ENCODE measurements at regions not wholly inside any gene's neighbourhood (a gene's known extent, or its start where the extent isn't known, plus 50 kb on each side); places are given as distances from the start of the nearest gene placed in this dataset.

DNA sequence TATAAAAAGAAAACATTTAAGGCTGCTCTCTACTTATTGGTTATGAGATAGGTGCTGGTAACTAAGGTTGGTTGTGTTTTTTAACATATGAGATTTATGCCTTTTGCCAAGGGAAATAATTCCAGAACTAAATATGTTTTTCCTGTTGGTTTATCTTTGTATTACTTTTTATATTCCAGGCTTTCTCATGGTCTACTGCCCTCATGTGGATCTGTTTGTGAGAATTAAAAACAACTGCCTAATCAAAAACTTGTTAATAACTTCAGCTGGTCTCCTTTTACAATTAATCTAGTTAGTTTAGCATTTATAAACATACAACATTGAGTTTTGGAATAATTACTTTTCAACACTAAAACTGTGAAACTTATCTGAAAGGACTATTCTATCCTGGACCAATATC is 1208.3 kb downstream of the ADGRL3 start:
- intact Hi-C loops (cut with micrococcal nuclease; ENCODE audit: unreplicated experiment) (no loop called here), in situ Hi-C loops (cut with HindIII; ENCODE audit: extremely low pct_ligation_motif_present, low pct_unique_long_range_greater_than_20kb) (no loop called here)
- DNase-seq (ENCODE audit: low spot score): no peak
- H3K79me2 ChIP-seq (ENCODE audit: insufficient read depth, low read length): no peaks in the 10 kb centered on the region
- no peak for FAIRE-seq
- no peaks in the 10 kb centered on the region for H3K4me1 ChIP-seq (ENCODE audit: insufficient read depth, low read length)
- H3K27me3 ChIP-seq (ENCODE audit: control insufficient read depth in 1 of 2, insufficient read depth in 2 of 2, low read length in 2 of 2): no peaks in the 10 kb centered on the region
- H3K36me3 ChIP-seq (replicated peaks in 1 of 2; ENCODE audit: control insufficient read depth in 1 of 2, insufficient read depth in 2 of 2, low read length in 2 of 2): no peaks in the 10 kb centered on the region
- no peak overlapping the region for H3K27ac ChIP-seq (ENCODE audit: extremely low read length, insufficient read depth, low read length)
- H4K20me1 ChIP-seq (ENCODE audit: insufficient read depth, low read length): no peaks in the 10 kb centered on the region
- H3K4me3 ChIP-seq (replicated peaks in 1 of 3; ENCODE audit: insufficient read depth in 1 of 3, low read depth in 2 of 3, low read length in 3 of 3): no peak overlapping the region
- ChIA-PET CTCF (ENCODE audit: low intra/inter-chr PET ratio, low total read pairs) (no interaction called here), POLR2A (no interaction called here)
- no peak overlapping the region for H3K9ac ChIP-seq (ENCODE audit: insufficient read depth, low read depth, low read length)
- no peaks in the 10 kb centered on the region for H3K9me3 ChIP-seq (ENCODE audit: low read length)
- TF ChIP-seq ZNF230 (CRISPR knock-in tag; IDR thresholded peaks at IDR 0.05) (no peak), ZNF274 (CRISPR knock-in tag; IDR thresholded peaks at IDR 0.05) (no peak), HHEX (CRISPR knock-in tag; IDR thresholded peaks at IDR 0.05) (no peak), CREB1 (IDR thresholded peaks at IDR 0.05) (no peak), CREB1 (CRISPR knock-in tag; IDR thresholded peaks at IDR 0.05) (no peak), DR1 (CRISPR knock-in tag; IDR thresholded peaks at IDR 0.05) (no peak)
- TF ChIP-seq, protein P1, sequence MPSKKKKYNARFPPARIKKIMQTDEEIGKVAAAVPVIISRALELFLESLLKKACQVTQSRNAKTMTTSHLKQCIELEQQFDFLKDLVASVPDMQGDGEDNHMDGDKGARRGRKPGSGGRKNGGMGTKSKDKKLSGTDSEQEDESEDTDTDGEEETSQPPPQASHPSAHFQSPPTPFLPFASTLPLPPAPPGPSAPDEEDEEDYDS (CRISPR knock-in tag; IDR thresholded peaks at IDR 0.05): no peak
- TF ChIP-seq, protein P2, sequence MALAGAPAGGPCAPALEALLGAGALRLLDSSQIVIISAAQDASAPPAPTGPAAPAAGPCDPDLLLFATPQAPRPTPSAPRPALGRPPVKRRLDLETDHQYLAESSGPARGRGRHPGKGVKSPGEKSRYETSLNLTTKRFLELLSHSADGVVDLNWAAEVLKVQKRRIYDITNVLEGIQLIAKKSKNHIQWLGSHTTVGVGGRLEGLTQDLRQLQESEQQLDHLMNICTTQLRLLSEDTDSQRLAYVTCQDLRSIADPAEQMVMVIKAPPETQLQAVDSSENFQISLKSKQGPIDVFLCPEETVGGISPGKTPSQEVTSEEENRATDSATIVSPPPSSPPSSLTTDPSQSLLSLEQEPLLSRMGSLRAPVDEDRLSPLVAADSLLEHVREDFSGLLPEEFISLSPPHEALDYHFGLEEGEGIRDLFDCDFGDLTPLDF (CRISPR knock-in tag; IDR thresholded peaks at IDR 0.05): no peak
- TF ChIP-seq, protein P3, sequence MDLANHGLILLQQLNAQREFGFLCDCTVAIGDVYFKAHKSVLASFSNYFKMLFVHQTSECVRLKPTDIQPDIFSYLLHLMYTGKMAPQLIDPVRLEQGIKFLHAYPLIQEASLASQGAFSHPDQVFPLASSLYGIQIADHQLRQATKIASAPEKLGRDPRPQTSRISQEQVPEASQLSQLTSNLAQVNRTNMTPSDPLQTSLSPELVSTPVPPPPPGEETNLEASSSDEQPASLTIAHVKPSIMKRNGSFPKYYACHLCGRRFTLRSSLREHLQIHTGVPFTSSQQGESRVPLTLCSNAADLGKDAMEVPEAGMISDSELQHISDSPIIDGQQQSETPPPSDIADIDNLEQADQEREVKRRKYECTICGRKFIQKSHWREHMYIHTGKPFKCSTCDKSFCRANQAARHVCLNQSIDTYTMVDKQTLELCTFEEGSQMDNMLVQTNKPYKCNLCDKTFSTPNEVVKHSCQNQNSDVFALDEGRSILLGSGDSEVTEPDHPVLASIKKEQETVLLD (CRISPR knock-in tag; IDR thresholded peaks at IDR 0.05; ENCODE audit: low read depth): no peak
- TF ChIP-seq, protein P4, sequence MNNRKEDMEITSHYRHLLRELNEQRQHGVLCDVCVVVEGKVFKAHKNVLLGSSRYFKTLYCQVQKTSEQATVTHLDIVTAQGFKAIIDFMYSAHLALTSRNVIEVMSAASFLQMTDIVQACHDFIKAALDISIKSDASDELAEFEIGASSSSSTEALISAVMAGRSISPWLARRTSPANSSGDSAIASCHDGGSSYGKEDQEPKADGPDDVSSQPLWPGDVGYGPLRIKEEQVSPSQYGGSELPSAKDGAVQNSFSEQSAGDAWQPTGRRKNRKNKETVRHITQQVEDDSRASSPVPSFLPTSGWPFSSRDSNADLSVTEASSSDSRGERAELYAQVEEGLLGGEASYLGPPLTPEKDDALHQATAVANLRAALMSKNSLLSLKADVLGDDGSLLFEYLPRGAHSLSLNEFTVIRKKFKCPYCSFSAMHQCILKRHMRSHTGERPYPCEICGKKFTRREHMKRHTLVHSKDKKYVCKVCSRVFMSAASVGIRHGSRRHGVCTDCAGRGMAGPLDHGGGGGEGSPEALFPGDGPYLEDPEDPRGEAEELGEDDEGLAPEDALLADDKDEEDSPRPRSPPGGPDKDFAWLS (CRISPR knock-in tag; IDR thresholded peaks at IDR 0.05; ENCODE audit: borderline replicate concordance): no peak
- TF ChIP-seq, protein P5, sequence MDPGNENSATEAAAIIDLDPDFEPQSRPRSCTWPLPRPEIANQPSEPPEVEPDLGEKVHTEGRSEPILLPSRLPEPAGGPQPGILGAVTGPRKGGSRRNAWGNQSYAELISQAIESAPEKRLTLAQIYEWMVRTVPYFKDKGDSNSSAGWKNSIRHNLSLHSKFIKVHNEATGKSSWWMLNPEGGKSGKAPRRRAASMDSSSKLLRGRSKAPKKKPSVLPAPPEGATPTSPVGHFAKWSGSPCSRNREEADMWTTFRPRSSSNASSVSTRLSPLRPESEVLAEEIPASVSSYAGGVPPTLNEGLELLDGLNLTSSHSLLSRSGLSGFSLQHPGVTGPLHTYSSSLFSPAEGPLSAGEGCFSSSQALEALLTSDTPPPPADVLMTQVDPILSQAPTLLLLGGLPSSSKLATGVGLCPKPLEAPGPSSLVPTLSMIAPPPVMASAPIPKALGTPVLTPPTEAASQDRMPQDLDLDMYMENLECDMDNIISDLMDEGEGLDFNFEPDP (CRISPR knock-in tag; conservative IDR thresholded peaks at IDR 0.05): no peak
- no peak for ATAC-seq
- no peak overlapping the region for H2AFZ ChIP-seq (ENCODE audit: low read length)
- no peak overlapping the region for H3K4me2 ChIP-seq (ENCODE audit: low read depth, low read length)
- no TSS peak for BruUV-seq (replicated peaks)

Measured in HepG2 (cell line).